Transverse colon (tissue), 4 donors: ENCODE measurements at regions not wholly inside any gene's neighbourhood (a gene's known extent, or its start where the extent isn't known, plus 50 kb on each side); places are given as distances from the start of the nearest gene placed in this dataset.

ENCODE experiments used
- POLR2AphosphoS5 ChIP-seq, 3 donors: sonication (generic); formaldehyde crosslinking; IDR thresholded peaks; one replicate each; pipeline ENCODE4 v1.6.1; 2016; ENCODE audit warnings: antibody characterized with exemption in 3 of 3
- TF ChIP-seq, protein P1 (sequence below), 5 experiments: fragments of 200-600 bp in 3 of 5; fragments of 450-650 bp in 2 of 5; sonication (generic) in 3 of 5; IDR thresholded peaks; 1 replicate in 2 of 5; 2 replicates in 3 of 5; pipeline ENCODE4 v1.5.1; 2016 to 2017; ENCODE audit warnings: antibody characterized with exemption in 5 of 5, inconsistent platforms in 3 of 5, mild to moderate bottlenecking in 2 of 5, moderate library complexity in 1 of 5

DNA sequence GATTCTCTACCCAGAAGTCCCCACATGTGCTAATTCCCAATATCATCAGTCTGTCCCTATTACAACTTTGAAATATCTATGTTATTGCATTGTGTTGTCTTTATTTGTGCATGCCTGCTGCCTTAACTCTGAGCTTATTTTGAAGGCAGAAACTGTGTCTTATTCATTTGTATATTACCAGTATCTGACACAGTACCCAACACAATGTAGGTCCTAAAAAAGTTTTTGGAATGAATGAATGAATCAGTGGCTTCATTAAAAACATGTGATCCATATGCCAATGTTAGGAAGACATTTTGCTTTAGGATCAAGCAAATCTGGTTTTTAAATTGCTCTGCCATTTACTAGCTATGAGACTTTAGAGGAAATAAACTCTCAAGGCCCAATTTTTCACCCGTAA lies 420.4 kb downstream of the CBLN4 start:
- TF ChIP-seq, protein P1, sequence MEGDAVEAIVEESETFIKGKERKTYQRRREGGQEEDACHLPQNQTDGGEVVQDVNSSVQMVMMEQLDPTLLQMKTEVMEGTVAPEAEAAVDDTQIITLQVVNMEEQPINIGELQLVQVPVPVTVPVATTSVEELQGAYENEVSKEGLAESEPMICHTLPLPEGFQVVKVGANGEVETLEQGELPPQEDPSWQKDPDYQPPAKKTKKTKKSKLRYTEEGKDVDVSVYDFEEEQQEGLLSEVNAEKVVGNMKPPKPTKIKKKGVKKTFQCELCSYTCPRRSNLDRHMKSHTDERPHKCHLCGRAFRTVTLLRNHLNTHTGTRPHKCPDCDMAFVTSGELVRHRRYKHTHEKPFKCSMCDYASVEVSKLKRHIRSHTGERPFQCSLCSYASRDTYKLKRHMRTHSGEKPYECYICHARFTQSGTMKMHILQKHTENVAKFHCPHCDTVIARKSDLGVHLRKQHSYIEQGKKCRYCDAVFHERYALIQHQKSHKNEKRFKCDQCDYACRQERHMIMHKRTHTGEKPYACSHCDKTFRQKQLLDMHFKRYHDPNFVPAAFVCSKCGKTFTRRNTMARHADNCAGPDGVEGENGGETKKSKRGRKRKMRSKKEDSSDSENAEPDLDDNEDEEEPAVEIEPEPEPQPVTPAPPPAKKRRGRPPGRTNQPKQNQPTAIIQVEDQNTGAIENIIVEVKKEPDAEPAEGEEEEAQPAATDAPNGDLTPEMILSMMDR (IDR thresholded peaks at IDR 0.05): no peak
- no peak for TF ChIP-seq POLR2AphosphoS5 (IDR thresholded peaks at IDR 0.05)
